ENCODE measurements at regions not wholly inside any gene's neighbourhood (a gene's known extent, or its start where the extent isn't known, plus 50 kb on each side); places are given as distances from the start of the nearest gene placed in this dataset.

- 69 to 95% (median 84%) methylated on average over 2 of the region's 2 CpGs for WGBS, 5 donors
- no peak for TF ChIP-seq POLR2A (IDR thresholded peaks at IDR 0.05)
- TF ChIP-seq POLR2AphosphoS5 (IDR thresholded peaks at IDR 0.05) = no peak
- TF ChIP-seq CTCF (IDR thresholded peaks at IDR 0.05 in 8 of 11, conservative IDR thresholded peaks at IDR 0.05 in 3 of 11) = no peak
- Histone ChIP-seq H3K9me3 (no peaks in the 10 kb centered on the region), H3K27ac (no peak overlapping the region), H3K36me3 (no peaks in the 10 kb centered on the region), H3K4me3 (no peak overlapping the region), H3K27me3 (replicated peaks in 1 of 7) (no peaks in the 10 kb centered on the region), H3K4me1 (no peaks in the 10 kb centered on the region)
- no peak for DNase-seq
- intact Hi-C loops (cut with DNase I; ENCODE audit: low total_unique reads) = no loop called here
Observed at GRCh38 chr10:60496181-60496580, 106.5 kb upstream of the ANK3 start.

GRCh38 chr10:60495338-60496055, 105.8 kb upstream of the ANK3 start:
- no peaks in the 10 kb centered on the region for H3K9me3 ChIP-seq
- H3K27me3 ChIP-seq (replicated peaks in 1 of 7) = no peaks in the 10 kb centered on the region
- no peak for DNase-seq
- H3K4me3 ChIP-seq = no peak overlapping the region
- intact Hi-C loops (cut with DNase I; ENCODE audit: low total_unique reads) = no loop called here
- no peaks in the 10 kb centered on the region for H3K4me1 ChIP-seq
- TF ChIP-seq POLR2A (IDR thresholded peaks at IDR 0.05) (no peak), POLR2AphosphoS5 (IDR thresholded peaks at IDR 0.05) (no peak), CTCF (IDR thresholded peaks at IDR 0.05 in 8 of 11, conservative IDR thresholded peaks at IDR 0.05 in 3 of 11) (no peak)
- H3K36me3 ChIP-seq = no peaks in the 10 kb centered on the region
- H3K27ac ChIP-seq = no peak overlapping the region
- WGBS, 5 donors = 59 to 72% (median 69%) methylated on average over 1 of the region's 1 CpG

- no peaks in the 10 kb centered on the region for H3K27me3 ChIP-seq (replicated peaks in 1 of 7)
- DNase-seq = no peak
- no peaks in the 10 kb centered on the region for H3K36me3 ChIP-seq
- no peak overlapping the region for H3K4me3 ChIP-seq
- H3K9me3 ChIP-seq = no peaks in the 10 kb centered on the region
- peaks cover 0 to 2% (median 0%) of the 10 kb centered on the region in 6 donors for H3K4me1 ChIP-seq
- TF ChIP-seq POLR2A (IDR thresholded peaks at IDR 0.05) = no peak
- no peak for TF ChIP-seq CTCF (IDR thresholded peaks at IDR 0.05 in 8 of 11, conservative IDR thresholded peaks at IDR 0.05 in 3 of 11)
- TF ChIP-seq POLR2AphosphoS5 (IDR thresholded peaks at IDR 0.05) = no peak
- 91 to 98% (median 92%) methylated on average over 2 of the region's 2 CpGs for WGBS, 5 donors
- H3K27ac ChIP-seq = no peak overlapping the region
- intact Hi-C loops (cut with DNase I; ENCODE audit: low total_unique reads) = no loop called here
Observed at GRCh38 chr10:60494774-60495173, 105.1 kb upstream of the ANK3 start.

GRCh38 chr10:60491162-60491561, 101.5 kb upstream of the ANK3 start:
- no peaks in the 10 kb centered on the region for H3K36me3 ChIP-seq
- no peaks in the 10 kb centered on the region for H3K9me3 ChIP-seq
- no peak for DNase-seq
- H3K27ac ChIP-seq = no peak overlapping the region
- H3K4me1 ChIP-seq = peaks cover 0 to 2% (median 0%) of the 10 kb centered on the region in 6 donors
- 67 to 80% (median 72%) methylated on average over 2 of the region's 2 CpGs for WGBS, 5 donors
- H3K4me3 ChIP-seq = no peak overlapping the region
- H3K27me3 ChIP-seq (replicated peaks in 1 of 7) = no peaks in the 10 kb centered on the region
- intact Hi-C loops (cut with DNase I; ENCODE audit: low total_unique reads) = no loop called here
- TF ChIP-seq POLR2A (IDR thresholded peaks at IDR 0.05) (no peak), POLR2AphosphoS5 (IDR thresholded peaks at IDR 0.05) (no peak), CTCF (IDR thresholded peaks at IDR 0.05 in 8 of 11, conservative IDR thresholded peaks at IDR 0.05 in 3 of 11) (no peak)

Data from spleen (tissue), 11 donors.